VCaP (cell line): ENCODE measurements at regions not wholly inside any gene's neighbourhood (a gene's known extent, or its start where the extent isn't known, plus 50 kb on each side); places are given as distances from the start of the nearest gene placed in this dataset.

Source experiments
- H3K27ac ChIP-seq: fragments of 450-650 bp; 2 replicates; pipeline ENCODE4 v1.5.1; 2017
- CTCF ChIP-seq: fragments of 450-650 bp; conservative IDR thresholded peaks from 2 replicates; pipeline ENCODE4 v1.5.1; 2017; ENCODE audit warnings: mild to moderate bottlenecking, moderate library complexity

GRCh38 chr1:217214551-217214950, 416.3 kb downstream of the GPATCH2 start:
- TF ChIP-seq CTCF, result no peak
- no peak overlapping the region for H3K27ac ChIP-seq

GRCh38 chr1:217211486-217211885, 419.4 kb downstream of the GPATCH2 start:
- TF ChIP-seq CTCF, result no peak
- H3K27ac ChIP-seq, result no peak overlapping the region

- H3K27ac ChIP-seq, result no peak overlapping the region
- TF ChIP-seq CTCF, result no peak
These were observed 425.3 kb downstream of the GPATCH2 start for GRCh38 chr1:217205578-217205977.

- no peak overlapping the region for H3K27ac ChIP-seq
- no peak for TF ChIP-seq CTCF
These were observed 434.3 kb downstream of the GPATCH2 start for GRCh38 chr1:217196616-217197015.

- no peak overlapping the region for H3K27ac ChIP-seq
- TF ChIP-seq CTCF, result no peak
These were observed 437.7 kb downstream of the GPATCH2 start for GRCh38 chr1:217193151-217193550.

GRCh38 chr1:217191441-217191840, 439.4 kb downstream of the GPATCH2 start:
- TF ChIP-seq CTCF, result no peak
- H3K27ac ChIP-seq, result no peak overlapping the region

- H3K27ac ChIP-seq, result no peak overlapping the region
- no peak for TF ChIP-seq CTCF
These were observed 440.5 kb downstream of the GPATCH2 start for GRCh38 chr1:217190359-217190758.

GRCh38 chr1:217189362-217189761, 441.5 kb downstream of the GPATCH2 start:
- no peak for TF ChIP-seq CTCF
- H3K27ac ChIP-seq, result no peak overlapping the region
